Glomerular visceral epithelial cell (primary cell): ENCODE measurements at regions not wholly inside any gene's neighbourhood (a gene's known extent, or its start where the extent isn't known, plus 50 kb on each side); places are given as distances from the start of the nearest gene placed in this dataset.

Source experiments
- DNase-seq: peaks from one replicate; pipeline ENCODE4 v3.0.0-alpha.2; 2016; ENCODE audit errors: extremely low spot score

- no peak for DNase-seq
Observed at GRCh38 chr20:48276021-48276342, 490.7 kb upstream of the SULF2 start.

- DNase-seq, result no peak
Observed at GRCh38 chr20:48275286-48276020, 490.2 kb upstream of the SULF2 start.

GRCh38 chr20:48273843-48274242 lies 488.6 kb upstream of the SULF2 start:
- DNase-seq, result no peak

- no peak for DNase-seq
Observed at GRCh38 chr20:48270885-48271284, 485.6 kb upstream of the SULF2 start.

GRCh38 chr20:48267860-48268633 lies 482.8 kb upstream of the SULF2 start:
- DNase-seq, result no peak

GRCh38 chr20:48266571-48266970 lies 481.3 kb upstream of the SULF2 start:
- no peak for DNase-seq

GRCh38 chr20:48265791-48266190 lies 480.5 kb upstream of the SULF2 start:
- no peak for DNase-seq

GRCh38 chr20:48262955-48263354 lies 477.7 kb upstream of the SULF2 start:
- no peak for DNase-seq

GRCh38 chr20:48262466-48262865 lies 477.2 kb upstream of the SULF2 start:
- DNase-seq, result no peak

- DNase-seq, result no peak
Observed at GRCh38 chr20:48261398-48261910, 476.2 kb upstream of the SULF2 start.

GRCh38 chr20:48260129-48260756 lies 475.0 kb upstream of the SULF2 start:
- no peak for DNase-seq

- no peak for DNase-seq
Observed at GRCh38 chr20:48259456-48259855, 474.2 kb upstream of the SULF2 start.

GRCh38 chr20:48257833-48258232 lies 472.6 kb upstream of the SULF2 start:
- DNase-seq, result no peak

- no peak for DNase-seq
Observed at GRCh38 chr20:48247961-48248360, 462.7 kb upstream of the SULF2 start.

GRCh38 chr20:48246061-48246790 lies 460.9 kb upstream of the SULF2 start:
- DNase-seq, result no peak

GRCh38 chr20:48242623-48243022 lies 457.3 kb upstream of the SULF2 start:
- DNase-seq, result no peak

- no peak for DNase-seq
Observed at GRCh38 chr20:48241482-48241881, 456.2 kb upstream of the SULF2 start.

- no peak for DNase-seq
Observed at GRCh38 chr20:48238781-48239180, 453.5 kb upstream of the SULF2 start.

GRCh38 chr20:48238326-48238725 lies 453.0 kb upstream of the SULF2 start:
- no peak for DNase-seq

GRCh38 chr20:48236000-48236970 lies 451.0 kb upstream of the SULF2 start:
- DNase-seq, result no peak

- no peak for DNase-seq
Observed at GRCh38 chr20:48234951-48235350, 449.7 kb upstream of the SULF2 start.
